CD4-positive, alpha-beta T cell treated with Interleukin-15 for 4 hours (primary cell): ENCODE measurements at regions not wholly inside any gene's neighbourhood (a gene's known extent, or its start where the extent isn't known, plus 50 kb on each side); places are given as distances from the start of the nearest gene placed in this dataset.

Source experiments
- DNase-seq: peaks from one replicate; pipeline ENCODE4 v3.0.0-alpha.2; 2020; ENCODE audit warnings: low spot score

GRCh38 chr11:116532066-116532465 is 240.7 kb downstream of the BUD13 start:
- no peak for DNase-seq

- no peak for DNase-seq
Measured at GRCh38 chr11:116530705-116531104, 242.1 kb downstream of the BUD13 start.

- no peak for DNase-seq
Measured at GRCh38 chr11:116529271-116529670, 243.5 kb downstream of the BUD13 start.

- DNase-seq: no peak
Measured at GRCh38 chr11:116527180-116527991, 245.4 kb downstream of the BUD13 start.

GRCh38 chr11:116525961-116526495 is 246.8 kb downstream of the BUD13 start:
- no peak for DNase-seq

GRCh38 chr11:116519499-116519898 is 253.3 kb downstream of the BUD13 start:
- no peak for DNase-seq

- no peak for DNase-seq
Measured at GRCh38 chr11:116518141-116518540, 254.6 kb downstream of the BUD13 start.

- DNase-seq: no peak
Measured at GRCh38 chr11:116517584-116517983, 255.2 kb downstream of the BUD13 start.

GRCh38 chr11:116517077-116517476 is 255.7 kb downstream of the BUD13 start:
- DNase-seq: no peak

GRCh38 chr11:116515664-116516184 is 257.1 kb downstream of the BUD13 start:
- DNase-seq: no peak

GRCh38 chr11:116513894-116514293 is 258.9 kb downstream of the BUD13 start:
- DNase-seq: no peak

GRCh38 chr11:116513278-116513823 is 259.4 kb downstream of the BUD13 start:
- DNase-seq: no peak

GRCh38 chr11:116512841-116513240 is 259.9 kb downstream of the BUD13 start:
- DNase-seq: no peak

- no peak for DNase-seq
Measured at GRCh38 chr11:116511684-116512083, 261.1 kb downstream of the BUD13 start.

GRCh38 chr11:116510886-116511650 is 261.7 kb downstream of the BUD13 start:
- no peak for DNase-seq

GRCh38 chr11:116510166-116510565 is 262.6 kb downstream of the BUD13 start:
- DNase-seq: no peak

GRCh38 chr11:116509551-116509950 is 263.2 kb downstream of the BUD13 start:
- DNase-seq: no peak

- DNase-seq: no peak
Measured at GRCh38 chr11:116507849-116508695, 264.7 kb downstream of the BUD13 start.

GRCh38 chr11:116507016-116507415 is 265.8 kb downstream of the BUD13 start:
- no peak for DNase-seq

- DNase-seq: no peak
Measured at GRCh38 chr11:116506263-116506825, 266.4 kb downstream of the BUD13 start.
